ENCODE measurements at regions not wholly inside any gene's neighbourhood (a gene's known extent, or its start where the extent isn't known, plus 50 kb on each side); places are given as distances from the start of the nearest gene placed in this dataset.
"Not testable (repeated sequence)": the region's sequence is repeated elsewhere in the genome, so short reads cannot be mapped to it uniquely, and the experiment has no call there.

DNA sequence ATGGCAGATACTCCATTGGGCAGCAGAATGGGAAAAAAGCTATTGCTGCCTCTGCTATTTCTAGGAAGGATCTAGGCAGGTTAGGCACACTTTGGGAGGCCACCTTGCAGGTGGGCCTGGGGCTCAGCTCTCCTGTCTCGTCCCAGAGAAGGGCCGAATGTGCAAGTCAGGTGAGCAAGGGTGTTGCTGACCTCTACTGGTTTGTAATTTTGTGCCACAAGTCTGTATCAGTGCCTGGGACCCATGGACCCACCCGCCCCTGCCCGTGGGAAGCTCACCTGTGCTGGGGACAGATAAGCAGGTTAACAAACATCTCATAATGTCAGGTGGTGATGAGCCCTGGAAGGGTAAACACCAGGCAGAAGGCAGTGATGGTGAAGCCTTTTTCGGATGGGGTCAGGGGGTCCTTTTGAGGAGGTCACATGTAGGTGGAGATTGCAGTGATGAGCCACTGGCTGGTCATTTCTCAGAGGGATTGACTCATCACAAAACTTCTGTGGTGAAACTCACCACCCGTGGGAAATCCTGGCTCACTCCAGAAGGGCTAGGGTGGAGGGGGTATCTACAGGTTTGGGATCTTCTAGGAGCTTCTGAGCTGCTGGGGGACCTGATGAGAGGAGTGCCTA lies 161.3 kb downstream of the KLF13 start:
- no peak for DNase-seq

DNA sequence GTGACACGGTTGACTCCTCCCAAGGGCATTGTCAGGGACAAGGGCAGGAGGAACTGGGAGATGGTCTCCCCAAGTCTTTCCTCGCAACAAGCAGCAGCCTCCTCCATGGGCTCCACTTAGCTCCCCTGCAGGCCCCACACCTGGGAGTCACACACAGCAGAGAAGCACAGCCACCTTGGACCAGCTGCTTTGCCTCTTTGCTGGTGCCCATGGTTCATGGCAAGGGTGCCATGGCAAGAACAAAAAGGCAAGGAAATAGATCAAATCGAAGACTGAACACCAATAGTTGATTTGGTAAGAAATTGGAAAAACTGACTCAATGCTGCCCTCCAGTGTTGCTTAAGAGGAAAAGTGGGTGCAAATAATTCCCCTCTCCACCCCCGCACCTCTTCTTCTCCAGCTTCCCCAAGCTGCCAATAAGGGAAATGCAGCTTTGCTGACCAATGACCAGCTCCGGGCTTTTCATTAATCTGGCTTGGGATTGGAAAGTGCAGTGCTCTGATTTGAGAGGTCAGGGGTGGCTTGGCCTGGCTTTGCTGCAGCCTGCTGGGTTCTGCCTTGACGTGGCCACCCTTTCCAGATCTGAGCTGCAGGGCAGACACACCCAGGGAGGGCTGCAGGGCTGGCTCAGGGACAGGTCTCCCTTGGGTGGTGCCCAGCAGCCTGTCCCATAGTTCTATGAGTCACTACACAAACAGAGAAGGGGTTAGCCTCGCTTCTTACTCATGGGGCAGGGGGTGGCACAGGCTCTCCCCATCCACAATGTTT lies 162.0 kb downstream of the KLF13 start:
- DNase-seq, result peak; percentile 87

DNA sequence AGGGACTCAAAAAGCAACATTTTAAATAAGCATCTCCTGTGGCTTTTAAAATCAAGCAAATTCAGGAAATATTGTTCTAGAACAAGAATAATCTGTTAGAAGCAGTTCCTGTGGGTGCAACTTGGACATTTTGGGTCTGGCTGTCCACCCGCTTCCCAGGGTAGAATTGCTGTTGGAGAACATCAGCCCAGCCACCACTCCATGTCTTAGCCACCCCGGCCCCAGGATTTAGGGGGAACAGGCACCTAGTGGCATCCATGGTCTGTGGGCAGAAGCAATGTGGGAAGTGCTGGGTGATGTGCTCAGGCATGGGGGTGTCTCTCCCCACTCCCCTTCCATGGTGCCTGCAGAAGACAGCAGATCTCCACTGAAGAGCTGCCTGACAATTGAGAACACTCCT lies 162.6 kb downstream of the KLF13 start:
- no peak for DNase-seq

DNA sequence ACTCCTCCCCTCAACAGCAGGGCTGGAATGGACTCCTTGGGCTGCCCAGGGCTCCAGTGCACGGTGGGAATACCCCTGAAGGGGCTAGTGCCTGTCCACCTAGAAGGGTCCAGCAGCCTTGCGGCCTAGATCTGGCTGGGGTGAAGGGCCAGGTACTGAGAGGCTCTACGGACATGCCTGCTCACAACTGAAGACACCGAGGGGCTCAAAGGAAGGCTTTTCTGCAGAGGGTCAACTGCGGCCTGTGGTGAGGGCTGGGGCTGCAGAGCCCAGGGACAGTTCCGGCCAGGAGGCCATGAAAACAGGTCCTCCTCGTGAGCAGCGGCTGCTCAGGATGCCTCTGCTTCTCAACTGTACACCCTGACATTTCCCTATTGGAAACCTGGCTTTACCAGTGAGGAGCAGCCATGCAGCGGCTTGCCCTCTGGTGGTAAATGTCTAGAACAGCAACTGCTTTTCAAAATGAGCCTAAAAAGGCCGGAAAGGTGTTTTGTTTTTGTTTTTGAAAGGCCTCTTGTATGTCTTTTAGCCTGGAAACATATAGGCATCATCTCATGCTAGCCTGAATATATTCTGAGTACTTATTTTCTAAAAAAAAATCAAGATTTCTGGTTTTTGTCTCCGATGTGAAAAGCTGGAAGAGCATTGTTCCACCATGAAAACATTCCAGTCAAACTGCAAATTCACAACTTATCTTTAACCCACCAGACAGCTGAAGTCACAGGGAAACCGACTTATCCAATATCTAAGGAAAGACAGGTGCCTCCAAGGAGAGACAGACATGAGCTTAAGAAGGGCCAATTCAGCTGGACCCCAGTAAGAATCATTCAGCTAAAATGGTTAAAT lies 163.4 kb downstream of the KLF13 start:
- peak; percentile 71 for DNase-seq

DNA sequence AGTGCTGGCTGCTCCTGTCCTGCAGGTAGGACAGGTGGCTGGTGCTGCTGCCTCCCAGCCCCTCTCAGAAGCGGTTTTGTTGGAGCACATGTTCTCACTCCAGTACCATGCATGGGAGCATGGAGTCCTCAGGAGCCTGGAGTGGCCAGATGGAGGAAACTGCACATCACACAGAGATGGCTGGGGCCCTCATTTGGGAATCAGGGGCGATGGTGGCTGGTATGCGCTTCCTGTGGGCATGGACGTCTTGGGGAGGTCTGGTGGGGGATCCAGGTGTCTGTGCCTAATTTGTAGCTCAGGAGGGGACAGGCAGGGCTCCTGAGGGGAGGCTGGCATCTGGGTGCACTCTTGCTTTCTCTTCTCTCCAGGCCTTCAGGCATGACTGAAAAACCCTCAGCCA lies 168.2 kb downstream of the KLF13 start:
- no peak for DNase-seq

DNA sequence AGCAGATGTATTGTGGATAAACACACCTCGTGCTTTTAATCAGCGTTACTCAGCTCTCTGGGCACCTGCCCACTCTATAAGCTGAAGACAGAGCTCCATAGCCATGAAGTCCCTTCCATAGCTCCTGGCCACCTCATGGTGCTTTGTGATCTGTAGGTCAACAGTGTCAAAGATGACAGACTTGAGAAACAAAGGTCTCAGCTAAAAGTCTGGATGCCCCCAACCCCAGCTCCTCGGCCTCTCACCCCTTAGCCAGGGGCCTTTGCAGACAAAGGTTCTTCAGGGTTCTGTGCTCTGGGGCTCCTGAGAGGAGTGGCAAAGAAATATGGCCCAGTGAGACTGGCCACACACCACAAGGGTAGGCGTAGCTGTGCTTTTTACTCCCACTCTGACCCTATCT lies 168.6 kb downstream of the KLF13 start:
- no peak for DNase-seq

DNA sequence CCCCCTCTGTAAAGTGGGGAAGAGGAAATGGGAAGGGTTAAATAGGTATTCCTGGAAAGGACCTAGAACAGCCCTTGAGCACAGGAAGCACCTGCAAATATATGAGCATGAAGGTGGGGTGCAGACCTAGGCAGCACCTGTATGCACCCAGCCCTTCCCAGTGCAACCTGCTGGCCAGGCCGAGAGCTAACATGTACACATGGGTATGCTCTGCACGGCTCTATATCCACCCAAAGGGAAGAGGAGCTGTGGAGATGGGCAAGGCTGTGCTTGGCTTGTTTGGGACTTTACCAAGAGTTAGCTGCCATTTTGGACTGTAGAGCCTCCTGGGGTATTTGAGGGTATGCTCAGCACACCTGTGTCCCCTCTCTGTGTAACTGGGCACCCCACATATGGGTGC lies 171.2 kb downstream of the KLF13 start:
- no peak for DNase-seq

DNA sequence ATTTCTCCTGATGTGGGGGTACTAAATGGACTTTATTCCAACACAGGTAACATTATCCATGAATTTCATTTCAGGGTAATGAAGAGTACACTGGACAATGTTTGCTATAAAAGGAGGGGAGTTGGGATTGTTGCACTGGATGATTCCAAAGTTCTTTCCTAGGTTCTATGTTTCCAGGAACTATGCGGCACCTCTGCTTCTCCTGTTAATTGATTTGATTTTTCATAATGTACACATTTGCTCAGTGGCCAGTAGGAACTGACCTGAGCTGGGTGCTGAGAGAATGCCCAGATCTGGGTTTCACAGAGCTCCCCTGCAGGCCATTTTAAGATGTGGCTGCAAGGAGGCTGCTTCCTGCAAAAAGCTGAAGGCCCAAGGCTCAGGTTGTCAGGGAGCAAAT lies 171.7 kb downstream of the KLF13 start:
- DNase-seq, result no peak

DNA sequence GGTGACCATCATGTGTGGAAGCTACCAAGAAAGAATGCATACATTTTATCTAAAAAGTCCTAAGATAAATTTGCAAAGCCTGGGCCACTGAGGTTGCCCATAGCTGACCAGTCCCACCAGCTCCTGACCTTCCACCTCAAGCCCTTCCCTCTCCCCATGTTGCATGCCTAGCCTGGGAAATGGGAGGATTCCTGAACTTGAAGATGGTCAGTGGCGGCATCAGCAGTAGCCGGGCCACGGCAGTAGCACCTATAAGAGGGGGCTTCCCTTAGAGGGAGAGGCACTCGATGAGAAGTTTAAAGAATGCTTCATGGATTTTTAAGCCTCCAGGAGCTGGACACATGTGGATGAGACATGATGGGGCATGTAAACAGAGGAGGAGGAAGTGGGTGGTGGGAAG lies 172.1 kb downstream of the KLF13 start:
- DNase-seq, result no peak

DNA sequence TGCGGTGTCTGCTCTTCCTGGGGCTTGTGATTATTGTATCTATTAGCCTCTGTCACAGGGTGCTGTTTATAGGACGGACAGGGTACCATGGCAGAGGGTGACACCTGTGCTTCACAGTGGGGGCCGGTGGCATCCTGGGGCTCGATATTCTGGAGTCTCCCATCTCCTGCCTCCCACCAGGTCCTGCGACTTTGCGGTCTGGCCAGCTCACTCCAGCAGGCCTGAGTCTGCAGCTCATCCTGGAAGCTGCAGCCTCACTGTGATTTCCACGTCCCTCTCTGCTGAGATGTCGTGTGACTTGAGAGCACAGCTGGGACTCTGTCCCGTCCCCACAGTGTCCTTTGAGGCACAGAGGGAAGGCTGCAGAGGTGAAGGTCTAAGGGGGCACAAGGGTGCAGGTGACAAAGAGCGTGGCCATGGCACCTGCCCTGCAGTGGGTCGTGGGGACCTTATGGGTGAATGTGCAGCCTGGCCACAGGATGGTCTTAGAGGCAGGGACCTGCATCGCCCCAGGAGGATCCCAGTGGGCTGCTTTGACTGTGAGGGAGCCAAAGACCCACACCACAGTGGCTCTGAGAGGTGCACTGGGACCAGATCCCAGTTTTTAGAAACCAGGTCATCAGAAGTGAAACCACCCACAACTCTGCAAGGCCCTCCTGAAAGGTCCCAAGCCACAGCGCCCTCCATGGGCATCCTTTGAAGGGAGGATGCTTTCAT lies 172.8 kb downstream of the KLF13 start:
- DNase-seq, result no peak

DNA sequence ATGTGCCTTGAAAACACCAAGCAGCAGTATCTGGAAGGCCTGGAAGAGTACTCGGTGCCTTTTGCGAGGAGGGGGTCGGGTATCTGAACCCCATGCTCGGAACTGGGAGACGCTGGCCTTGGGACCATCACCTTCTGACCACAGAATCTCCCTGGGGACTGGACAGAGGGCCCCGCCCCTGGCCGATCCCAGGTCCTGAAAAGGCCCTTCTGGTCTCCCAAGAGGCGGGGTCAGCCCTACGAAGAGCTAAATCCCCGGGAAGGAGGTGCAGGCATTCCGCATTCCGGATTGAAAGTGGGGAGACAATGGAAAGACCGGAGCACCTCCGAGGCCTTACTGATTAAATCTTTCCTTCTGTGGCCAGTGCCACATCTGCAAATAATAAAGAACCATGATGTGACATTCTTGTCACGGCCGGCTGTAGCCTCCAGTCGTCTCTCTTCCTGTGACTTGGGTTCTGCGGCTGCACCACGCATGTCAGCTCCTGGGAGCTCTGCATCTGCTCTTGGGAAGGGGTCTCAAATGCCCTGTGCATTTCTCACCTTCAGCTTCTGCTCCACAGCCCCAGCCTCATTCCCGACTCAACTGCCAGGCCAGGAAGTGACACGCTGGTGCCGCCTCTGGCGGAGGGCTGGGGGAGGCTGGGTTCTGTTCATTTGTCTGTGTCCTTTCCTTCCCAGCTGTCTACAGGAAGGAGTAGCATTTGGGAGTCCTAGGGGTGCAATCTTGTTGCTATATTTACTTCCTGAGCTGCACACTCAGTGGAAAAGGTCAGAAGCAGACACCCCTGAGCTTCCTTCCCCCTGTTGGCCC lies 173.5 kb downstream of the KLF13 start:
- no peak for DNase-seq

DNA sequence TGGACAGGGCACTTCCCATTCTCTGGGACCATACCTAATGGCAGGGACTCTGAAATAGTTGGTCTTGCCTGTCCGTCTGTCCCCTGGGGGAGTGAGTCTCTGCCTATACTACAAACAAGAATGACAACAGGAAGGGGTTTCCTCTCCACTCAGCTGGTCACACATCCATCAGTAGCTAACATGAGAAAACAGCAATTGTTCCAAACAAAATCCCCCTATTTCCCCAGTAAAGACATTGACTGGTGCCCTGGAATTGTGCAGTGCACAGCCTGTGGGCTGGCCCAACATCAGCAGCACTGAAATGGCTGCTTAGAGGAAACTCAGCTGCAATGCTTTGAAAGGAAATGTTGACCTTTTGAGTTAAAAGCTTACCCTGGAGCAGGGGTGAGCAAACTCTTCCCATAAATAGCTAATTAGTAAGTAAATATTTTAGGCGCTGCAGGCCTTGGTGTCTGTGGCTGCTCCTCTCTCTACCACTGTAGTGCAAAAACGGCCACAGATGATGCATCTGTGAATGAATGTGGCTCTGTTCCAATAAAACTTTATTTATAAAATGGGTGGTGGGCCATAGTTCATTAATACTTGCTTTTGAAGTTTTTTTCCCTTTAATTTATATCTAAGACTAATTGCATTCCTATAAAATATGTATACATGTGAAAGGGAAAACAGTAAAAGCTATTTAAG lies 174.3 kb downstream of the KLF13 start:
- DNase-seq, result no peak

DNA sequence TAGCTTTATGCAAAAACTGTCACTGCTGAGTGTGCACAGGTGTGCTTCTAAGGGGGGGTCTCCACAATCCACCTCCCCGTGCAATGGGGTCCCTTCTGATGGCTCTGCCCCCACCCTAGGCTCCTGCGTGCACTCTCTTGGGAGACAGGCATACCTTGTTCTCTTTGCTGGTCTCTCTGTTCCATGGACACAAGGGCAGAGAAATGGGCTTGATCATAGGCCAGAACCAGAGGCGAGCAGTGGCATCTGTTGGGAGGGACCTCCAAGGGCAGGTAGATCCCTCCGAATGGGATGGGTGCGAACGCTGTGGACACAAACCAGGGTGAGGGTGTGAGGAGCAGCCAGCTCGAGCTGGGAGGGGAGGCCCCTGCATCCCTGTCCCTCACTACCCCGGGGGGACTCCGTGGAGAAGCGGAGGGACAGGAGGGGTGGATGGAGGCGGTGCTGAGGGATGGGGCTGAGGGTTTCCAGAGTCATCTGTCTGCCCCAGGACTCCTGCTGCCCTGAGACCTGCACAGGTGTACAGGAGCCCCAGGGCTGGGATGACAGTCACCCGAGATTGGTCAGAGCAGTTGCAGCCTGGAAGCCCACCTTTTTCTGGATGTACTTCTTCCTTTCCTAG lies 175.0 kb downstream of the KLF13 start:
- no peak for DNase-seq

DNA sequence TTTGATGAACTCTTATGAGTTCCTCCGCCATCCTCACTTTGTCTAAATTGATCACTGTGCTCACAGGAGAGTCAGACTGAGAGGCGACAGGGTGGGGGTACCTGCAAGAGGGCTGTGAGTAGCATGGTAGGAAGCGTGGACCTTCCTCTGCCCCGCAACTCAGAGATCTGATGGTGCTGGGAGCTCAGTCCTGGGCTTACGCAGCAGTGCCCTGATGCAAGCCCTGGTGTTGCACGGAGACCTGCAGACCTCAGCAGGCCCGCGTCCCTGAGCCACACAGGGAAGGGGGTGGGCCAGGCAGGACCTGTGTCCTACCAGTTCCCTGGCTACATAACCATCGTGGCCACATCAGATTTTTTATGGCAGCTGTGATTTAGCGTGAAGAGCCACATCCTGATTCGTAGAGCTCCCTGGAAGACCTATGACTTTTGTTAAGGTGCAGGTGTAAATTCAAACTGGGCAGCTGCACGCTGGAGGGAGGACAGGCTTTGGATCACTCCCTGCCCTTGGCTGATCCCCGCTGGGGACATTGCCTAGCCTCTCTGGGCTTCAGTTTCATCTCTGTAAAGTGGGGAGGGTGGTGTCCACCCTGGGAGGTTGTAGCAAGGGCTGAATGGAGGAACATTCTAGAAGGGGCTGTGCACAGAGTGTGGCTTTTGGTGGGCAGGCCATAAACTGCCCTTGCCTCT lies 176.1 kb downstream of the KLF13 start:
- DNase-seq, result no peak

DNA sequence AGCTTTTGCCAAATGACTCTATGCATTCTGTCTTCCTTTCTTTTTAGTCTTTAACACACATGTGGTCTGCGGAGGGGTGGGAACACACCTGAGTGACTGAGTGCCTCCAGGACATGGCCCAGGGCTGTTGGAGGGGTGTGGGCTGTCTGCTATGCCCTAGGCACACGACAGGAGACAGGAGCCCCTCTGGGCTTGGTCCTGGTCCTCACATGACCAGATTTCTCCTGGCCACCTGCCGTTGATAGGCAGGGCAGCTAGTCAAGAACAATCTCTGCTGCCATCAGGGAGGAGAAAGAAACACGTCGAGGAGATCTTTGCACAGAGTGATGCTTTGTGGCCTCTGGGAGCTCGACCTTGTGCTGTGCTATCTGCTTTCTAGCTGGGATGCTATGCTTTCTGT lies 176.6 kb downstream of the KLF13 start:
- no peak for DNase-seq

DNA sequence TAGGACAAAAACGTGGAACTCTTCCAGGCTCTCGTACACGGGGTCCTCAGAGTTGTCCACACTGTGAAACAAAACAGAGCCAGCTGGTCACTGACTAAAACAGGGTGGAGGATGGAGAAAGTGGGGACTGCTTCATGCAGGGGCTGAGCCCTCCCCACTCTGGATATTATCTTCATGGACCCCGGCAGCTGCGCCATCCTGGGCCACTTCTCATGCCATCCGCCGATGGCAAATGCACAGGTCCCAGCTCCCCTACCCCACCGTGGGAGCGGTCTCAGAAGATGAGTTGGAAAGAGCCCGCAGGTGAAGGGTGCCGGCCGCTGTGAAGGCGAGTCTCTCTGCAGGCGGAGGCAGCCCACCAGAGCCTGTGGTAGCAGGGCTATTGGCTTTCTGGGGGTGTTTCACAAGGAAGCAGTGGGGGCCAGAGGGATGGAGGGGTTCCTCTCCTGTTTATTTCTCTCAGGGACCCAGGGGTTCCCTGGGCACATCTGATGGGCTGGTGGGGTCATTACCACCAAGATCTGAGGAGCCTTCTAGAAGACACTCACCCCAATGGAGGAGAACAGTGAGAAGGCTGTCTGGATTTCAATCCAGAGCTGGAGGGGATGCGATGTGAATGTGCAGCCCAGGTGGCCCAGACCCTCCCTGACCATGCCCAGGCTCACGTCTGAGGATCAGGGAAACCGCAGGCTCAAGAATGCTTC lies 177.3 kb downstream of the KLF13 start:
- no peak for DNase-seq

DNA sequence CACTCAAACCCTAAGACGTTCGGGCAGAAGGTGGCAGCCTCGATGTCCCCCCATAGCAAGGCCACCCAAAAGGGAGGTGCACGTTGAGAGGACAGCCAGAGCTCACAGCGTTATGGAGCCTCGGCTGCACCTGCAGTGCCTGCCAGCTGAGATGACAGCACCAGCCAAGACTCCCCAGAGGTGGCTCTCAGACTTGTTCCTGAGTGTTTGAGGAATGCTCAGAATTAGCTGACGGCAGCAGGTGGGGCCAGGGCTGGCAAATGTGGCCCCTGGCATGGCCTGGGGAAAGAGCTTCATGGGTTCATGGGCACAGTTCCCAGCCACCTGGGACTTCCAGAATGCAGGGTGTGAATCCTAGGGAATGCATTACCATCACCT lies 177.8 kb downstream of the KLF13 start:
- DNase-seq, result no peak

DNA sequence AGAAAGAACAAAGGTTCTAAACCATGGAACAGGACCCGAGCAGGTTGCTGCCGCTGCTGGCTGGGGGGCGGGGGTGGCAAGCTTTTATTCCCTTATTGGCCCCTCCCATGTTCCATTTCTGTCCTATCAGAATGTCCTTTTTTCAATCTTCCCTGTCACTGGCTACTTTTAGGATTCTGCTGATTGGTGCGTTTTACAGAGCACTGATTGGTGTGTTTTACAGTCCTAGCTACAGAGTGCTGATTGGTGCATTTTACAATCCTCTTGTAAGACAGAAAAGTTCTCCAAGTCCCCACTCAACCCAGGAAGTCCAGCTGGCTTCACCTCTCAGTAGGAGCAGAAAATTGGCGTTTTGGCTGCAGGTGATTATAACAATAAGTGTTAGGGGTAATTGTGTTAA lies 180.9 kb downstream of the KLF13 start:
- DNase-seq, result not testable (repeated sequence)

DNA sequence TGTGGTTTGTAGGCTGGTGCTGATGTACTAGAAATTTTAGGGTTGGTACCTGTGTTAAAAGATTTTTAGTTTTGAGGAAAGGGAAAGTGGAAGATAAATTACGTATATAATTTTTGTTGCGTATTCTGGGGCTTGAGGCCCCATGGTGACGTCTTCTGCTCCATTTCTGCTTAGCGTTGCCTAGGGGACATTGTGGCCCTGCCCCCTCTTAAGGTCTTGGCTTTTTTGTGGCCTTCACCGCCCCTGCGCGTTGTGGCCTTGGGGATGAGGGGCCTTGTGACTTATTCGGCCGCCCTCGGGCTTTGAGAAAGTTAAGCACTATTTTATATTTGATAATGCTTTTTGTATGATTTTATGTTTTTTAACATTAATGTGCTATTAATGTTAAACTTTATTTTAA lies 182.0 kb downstream of the KLF13 start:
- no peak for DNase-seq

Data from tongue (tissue), 1 donor.